HG03460 (cell line): ENCODE measurements at regions not wholly inside any gene's neighbourhood (a gene's known extent, or its start where the extent isn't known, plus 50 kb on each side); places are given as distances from the start of the nearest gene placed in this dataset.
"Not testable (repeated sequence)": the region's sequence is repeated elsewhere in the genome, so short reads cannot be mapped to it uniquely, and the experiment has no call there.

ENCODE experiments used
- ATAC-seq: cut with Tn5 transposase; IDR thresholded peaks from one replicate; pipeline ENCODE4 v1.9.1; 2021; ENCODE audit not compliant: unreplicated experiment

DNA sequence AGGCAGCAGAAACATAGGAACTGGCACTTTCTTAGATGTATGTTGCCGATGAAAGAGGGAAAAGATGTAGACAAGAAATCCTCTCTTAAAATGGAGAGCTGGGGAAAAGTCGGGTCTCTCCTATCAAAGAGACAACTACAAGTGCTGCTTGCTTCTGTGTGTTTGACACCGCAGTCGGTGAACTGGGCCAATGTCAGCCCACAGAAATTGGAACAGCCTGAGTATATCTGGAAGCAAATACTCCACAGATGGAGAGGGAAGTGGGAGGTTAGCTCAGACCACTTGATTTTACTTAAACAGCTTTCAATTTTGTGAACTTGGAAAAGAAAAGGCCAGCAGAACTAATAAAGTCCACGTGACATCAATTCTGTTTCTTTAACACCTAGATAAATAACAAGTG, 230.9 kb upstream of the FAT1 start:
- ATAC-seq: no peak

DNA sequence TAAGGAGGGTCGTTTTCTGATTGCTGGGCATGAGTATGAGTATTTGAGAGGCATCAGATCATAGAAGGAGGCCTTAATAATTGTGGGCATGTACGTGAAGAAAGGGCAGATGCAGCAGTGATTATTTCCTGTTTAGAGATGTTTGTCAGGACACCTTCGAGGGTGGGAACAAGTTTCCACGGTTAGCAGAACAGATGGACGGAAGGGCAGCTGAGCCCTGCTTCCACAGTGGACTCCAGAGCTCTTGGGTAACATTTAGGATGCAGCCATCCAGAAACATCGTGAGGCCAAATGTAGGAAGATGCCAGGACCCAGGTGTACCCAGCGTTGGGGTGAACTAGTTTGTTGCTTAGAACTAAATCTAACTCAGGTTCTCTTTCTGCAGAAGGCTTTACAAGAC, 231.3 kb upstream of the FAT1 start:
- no peak for ATAC-seq

DNA sequence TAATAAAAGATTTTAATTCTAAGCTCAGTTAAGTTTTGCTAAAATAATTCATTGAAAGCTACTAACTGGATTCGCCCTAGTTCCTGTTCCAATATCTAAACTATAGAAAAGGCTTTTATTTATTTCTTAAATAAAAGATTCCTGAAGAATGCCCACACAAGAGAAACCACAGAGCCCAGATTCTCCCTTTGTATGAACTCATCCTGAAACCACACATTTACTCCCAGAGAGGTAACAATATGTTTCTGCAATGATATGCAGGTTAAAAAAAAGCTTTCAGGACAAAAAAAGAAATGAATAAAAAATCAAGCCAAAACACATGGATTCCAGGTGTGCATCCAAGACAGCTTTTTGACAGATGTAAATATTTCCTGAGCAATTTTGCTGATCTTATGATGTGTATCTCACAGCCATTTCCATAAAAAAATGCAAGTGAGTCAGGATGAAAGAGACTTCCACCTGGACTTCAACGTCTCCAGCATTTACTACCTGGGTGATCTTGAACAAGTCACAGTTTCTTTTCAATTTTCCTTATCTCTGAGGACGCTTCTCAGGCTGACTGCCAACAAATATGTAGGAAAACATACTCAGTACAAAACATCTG, 234.4 kb upstream of the FAT1 start:
- ATAC-seq: no peak

DNA sequence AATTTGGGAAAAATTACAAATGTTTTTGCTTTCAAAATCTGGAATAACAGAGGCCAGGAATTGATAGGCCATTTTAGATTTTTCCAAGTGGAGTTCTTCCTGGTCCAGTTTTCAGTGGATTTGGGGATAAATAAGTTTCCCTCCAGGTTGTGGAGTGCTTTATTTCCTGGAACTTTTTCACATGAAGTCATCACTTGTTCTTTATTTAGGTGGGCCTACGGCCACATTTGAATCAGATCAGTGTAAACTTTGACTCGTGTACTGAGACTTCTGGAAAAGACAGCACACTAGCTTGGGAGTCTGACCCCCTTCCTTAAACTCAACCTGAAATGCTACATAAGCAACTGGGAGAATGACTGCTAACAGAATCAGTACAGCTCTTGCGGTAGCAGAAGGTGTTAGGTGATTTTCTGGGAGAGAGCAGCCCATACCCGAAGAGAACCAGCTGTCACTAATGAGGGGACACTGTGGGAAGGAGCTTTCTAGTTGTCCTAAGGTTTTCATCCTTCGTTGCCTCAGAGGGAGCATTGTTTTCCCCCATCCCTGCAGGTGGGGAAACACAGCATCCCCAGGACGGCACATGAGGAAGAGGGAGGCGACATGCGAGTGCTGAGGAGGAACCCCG, 235.2 kb upstream of the FAT1 start:
- no peak for ATAC-seq

DNA sequence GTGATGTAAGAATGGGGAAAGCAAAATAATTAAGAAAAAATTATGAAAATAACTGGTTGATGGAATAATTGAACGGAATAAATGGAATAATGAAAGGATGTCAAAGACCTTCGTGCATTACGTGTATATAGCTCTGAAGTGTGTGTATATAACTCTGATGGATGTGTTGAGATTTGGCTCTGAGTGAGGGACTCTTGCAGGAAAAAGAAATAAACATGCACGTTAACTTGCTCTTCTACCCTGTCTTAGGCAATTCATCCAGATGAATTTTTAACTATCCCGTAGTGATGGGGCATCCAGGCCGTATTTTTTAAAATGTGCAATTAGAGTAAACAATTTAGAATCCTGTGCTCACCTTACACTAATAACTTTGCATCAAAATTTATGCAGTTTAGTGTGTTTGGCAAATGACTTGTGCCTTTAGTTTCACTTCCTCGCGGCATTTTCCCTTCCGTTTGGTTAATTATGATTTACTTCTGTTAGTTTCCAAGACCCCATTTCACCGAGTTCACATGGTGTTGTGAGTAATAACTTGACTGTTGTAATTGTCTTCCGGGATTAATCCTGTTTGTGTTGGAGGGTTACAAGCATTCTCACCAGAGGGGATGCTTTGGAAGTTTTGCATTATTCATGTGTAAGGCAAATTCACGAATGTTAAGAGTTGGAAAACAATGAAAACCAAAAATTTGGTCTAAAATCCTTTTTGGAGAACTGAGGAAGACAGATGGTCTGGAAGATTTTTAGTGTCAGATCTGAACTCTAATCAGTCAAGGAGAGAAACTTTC, 256.5 kb upstream of the FAT1 start:
- ATAC-seq: no peak

DNA sequence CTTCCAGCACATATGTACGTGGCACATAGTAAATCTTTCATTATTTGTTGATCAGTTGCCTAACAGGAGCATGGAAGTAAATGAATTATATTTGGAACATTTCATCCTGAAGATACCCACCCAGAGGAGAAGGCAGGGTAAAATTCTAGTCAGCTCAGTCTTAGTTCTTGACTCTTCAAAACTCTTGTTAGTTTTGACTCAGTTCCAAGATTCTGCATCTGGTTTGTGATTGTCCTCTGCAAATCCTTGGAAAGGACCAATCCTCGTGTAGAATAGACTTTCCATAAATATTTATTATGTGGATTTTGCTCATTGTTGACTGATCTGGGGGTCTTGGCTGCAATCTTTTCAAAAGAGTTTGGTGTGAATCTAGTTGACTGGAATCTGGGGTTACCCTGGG, 257.5 kb upstream of the FAT1 start:
- no peak for ATAC-seq

DNA sequence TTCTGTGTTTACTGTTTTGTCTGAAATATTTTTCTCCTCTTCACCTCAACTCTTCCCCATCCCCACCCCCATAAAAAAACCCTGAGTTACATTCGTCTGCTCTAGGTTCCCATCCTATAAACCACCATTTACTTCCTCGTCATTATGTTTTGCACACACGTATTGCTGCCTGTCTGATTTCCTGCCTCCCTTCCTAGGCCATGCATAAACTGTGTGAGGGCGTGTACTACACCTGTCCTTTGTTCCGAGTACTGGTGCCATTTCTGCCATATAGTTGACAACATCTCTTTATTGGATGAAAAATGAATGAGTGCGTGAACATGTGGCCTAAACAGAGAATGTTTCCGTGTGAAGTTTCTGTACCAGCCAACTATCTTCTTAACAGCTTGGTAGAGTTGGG, 258.5 kb upstream of the FAT1 start:
- ATAC-seq: no peak

DNA sequence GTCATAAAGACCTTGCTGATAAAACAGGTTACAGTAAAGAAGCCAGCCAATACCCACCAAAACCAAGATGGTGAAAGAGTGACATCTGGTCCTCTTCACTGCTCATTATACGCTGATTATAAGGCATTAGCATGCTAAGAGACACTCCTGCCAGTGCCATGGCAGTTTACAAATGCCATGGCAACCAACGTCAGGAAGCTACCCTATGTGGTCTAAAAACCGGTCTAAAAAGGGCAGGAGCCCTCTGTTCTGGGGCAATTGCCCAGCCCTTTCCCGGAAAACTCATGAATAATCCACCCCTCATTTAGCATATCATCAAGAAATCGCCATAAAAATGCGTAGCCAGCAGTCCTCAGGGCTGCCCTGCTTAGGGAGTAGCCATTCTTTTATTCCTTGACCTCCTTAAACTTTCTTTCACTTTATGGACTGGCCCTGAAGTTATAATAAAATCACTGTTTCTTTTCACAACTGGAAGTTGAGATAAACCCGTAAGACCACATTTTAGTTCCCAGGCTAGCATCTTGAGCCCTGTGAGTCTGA, 260.5 kb upstream of the FAT1 start:
- ATAC-seq: no peak

DNA sequence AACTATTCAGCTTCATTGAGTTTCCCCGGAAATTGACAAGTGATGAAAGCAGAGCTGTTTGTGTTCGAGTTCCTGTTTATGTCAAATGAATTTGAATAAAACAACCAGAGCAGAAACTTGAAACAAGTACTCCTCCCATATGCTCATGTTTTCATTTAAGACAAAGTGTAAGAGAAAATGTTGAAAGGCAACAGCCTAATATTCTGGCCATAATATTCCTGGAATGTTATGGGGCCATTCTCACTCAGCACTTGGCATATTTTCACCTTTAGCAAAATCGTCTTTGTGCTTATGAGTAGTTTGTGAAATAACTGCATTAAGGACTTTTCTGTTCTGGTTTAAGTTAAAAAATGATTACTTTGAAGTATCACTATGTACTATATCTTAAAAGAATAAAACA, 276.0 kb upstream of the FAT1 start:
- ATAC-seq: no peak

DNA sequence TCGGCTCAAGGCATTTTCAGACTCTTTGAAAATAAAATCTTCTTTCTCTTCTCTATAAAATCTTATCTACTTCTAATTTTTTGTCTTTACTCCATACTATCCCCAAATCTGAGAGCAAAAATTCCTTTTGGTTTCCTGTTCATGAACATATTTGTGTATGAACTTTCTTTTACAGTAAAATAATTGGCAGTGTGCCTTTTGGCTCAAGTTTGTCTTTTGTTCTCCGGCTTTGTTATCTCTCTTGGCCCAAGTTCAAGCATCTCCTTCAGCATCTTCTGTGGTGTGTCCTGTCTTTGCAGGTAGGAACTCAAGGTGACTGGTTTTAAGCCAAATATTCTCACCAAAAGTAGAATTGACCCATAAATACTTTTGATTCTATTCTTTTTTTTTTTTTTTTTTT, 276.6 kb upstream of the FAT1 start:
- ATAC-seq: no peak

DNA sequence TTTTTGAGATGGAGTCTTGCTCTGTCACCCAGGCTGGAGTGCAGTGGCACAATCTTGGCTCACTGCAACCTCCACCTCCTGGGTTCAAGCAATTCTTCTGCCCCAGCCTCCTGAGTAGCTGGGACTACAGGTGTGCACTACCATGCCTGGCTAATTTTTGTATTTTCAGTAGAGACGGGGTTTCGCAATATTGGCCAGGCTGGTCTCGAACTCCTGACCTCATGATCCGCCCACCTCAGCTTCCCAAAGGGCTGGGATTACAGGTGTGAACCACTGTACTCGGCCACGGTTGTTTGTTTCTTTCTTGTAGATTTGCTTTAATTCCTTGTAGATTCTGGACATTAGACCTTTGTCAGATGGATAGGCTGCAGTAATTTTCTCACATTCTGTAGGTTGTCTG, 278.5 kb upstream of the FAT1 start:
- not testable (repeated sequence) for ATAC-seq

DNA sequence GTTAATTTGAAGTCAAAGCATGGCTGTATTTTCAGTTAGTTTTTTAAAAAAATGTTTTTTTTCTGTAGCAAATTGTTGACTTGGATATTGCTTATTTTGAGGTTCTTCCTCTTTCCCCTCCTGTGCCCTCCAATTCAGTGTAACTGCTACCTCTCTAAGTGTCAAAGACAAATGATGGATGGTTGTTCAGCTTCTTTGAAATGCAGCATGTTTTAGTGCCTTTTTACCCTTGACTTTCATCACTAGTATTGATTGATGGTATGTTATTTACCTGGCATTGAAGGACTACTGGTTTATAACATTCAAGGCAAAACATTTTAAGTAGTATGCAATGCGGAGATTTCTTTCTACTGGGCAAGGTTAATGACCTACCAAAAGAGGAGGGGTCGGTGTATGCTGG, 281.0 kb upstream of the FAT1 start:
- ATAC-seq: no peak

DNA sequence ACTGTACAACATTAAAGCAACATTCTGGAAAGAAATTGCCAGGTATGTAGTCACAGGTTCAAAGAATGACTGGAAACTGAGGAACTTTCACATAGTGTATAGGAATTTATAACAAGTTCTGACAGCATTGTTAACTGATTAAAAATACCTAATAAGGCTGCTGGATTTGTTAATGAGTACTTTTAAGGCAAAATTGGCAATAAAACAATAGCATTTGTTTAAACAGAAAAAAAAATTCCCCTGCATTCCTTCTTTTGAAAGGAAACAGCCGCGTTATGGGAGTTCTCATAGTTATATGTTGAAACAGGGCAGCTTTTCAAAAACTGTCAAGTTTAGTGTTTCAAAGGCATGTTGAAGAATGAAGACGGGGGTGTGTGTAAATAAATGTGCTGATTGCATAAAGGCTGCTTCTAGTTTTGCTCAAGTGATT, 282.5 kb upstream of the FAT1 start:
- no peak for ATAC-seq

DNA sequence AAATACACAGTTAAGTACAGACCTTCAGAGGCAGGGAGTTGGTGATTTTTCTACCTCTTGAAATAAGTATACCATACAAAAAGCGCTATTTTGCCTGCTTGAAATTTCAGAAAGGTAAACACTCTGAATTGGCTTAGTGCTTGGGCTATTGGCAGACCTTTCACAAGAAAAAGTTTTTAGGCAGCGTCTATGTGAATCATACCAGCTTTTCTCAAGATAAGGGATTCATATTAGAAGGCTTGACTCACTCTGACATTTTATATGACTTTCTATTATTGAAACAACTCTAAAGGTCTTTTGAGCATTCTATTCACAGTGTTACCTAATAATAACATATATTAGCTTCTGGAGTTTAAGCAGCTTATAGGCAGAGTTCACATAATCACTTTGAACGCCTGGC, 286.4 kb upstream of the FAT1 start:
- no peak for ATAC-seq

DNA sequence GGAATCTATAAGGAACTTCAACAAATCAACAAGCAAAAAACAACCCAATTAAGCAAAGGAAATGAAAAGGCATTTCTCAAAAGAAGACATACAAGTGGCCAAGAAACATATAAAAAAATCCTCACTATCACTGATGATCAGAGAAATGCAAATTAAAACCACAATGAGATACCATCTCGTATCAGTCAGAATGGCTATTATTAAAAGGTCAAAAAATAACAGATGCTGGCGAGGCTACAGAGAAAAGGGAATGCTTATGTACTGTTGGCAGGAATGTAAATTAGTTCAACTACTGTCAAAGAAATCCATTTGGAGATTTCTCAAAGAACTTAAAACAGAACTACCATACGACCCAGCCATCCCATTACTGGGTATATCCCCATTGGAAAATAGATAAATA, 292.4 kb upstream of the FAT1 start:
- no peak for ATAC-seq

DNA sequence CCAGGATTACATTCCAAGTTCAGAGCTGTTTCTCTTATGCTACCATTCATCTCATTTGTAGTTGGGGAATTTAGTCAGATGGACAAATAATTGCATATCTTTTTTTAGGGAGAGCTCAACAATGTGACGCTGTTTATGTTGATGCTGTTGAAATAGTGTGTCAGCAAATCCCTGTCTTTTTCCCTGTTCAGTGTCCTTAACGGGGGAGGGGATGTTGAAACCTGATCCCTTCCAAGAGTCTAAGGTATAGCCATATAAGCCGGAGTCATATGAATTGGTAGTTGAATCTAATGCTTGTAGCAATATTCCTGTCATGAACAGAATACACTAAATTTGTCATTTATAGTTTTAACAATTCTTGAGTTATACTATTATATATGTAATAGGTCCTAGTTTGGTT, 293.5 kb upstream of the FAT1 start:
- ATAC-seq: no peak

DNA sequence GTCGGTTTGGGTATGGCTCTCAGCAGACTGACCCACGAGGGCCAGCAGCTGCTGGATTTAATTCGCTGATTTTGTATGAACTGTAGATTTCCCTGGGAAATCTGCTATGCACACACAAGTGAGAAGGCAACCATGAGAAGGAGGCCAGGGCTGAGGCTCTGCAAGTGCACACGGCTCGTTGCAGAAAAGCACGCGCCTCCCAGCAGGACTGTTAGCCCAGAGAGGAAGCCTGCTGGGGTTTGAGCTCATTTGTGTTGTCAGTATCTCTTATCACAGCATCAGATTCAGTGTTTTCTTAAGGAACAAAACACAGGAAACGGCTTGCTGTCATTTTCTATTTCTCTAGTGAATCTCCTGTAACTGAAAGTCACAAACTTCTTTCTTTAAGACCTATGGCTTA, 296.2 kb upstream of the FAT1 start:
- ATAC-seq: no peak

DNA sequence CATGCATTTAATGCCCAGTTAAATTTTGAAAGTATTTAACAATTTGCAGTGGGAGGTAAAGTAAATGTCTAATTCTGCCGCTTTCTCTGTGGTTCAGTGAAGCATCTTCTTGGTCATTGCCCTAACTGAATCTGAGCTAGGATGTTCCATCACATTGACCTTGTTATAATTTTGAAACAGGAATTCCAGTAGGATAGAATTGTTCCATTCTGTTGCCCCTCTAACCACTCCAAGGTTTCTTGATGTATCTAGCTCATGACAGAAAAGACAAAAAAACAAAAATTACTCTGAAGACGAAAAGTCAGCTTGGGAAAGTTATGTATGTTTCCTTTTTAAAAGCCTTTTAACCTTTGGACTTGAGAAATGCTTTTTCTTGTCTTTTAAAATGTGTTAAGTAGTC, 297.0 kb upstream of the FAT1 start:
- no peak for ATAC-seq

DNA sequence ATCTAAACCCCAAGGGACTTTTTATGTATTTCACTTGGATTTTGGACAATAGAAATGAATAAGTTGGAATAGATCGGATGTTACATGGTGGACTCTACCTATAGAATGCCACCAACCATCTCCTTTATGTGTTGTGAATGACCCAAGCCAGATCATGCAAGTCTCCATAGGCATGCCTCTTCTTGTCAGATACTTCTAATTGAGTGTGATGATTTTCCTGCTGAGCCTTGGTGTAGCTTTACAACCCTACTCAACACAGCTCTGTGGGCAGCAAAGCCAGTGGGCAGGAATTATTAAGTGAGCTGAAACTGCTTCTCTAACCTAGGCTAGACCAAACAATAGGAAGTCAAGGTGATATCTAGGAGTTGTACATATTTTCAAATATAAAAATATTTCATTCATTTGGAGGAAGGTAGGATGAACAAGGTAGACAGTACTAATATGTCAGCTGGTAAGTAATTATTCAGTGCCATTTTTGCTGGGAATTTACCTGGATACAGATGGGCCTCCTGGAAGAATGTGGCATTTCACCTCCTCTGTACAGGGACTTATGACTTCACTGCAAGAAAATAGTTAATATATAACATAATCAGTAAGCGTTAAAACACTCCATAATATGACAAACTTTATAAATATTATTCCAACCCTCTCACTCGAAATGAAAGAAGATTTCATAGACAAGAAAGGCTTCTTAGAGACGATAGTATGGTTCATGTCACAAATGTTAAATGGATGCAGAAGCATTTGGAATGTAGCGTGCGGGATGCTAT, 298.0 kb upstream of the FAT1 start:
- ATAC-seq: no peak

DNA sequence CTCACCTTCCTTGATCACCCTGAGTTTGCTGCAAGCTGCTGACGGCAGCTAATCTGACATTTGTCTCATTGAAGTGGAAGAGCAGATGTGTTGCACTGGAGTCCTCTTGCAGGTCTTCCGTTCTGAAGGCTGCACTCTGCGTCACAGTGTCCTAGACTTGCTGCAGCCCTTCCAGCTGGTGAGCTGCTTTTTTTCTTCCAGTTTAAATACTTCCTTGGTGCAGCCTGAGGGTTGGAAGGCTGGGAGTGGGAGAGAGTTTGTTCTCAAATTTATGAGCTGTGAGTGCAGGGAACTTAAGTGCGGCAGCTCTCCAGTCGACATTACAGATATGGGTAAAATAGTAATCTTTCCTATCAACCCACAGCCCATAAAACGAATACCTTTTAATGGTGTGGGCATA, 303.6 kb upstream of the FAT1 start:
- no peak for ATAC-seq

DNA sequence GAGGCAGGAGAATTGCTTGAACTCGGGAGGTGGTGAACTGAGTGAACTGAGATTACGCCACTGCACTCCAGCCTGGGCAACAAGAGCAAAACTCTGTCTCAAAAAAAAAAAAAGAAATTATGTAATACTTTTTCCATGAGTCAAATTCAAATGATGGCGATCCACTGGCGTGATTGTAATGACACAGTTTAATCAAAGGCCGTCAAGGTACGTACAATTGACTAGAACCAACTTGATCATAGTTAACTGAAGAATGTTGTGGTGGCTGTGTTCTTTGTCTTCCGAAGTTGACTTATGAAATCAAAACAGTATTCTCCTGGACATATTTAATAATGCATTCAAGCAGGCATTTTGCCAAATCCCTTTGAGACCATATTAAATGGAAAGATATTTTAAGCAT, 318.6 kb upstream of the FAT1 start:
- no peak for ATAC-seq

DNA sequence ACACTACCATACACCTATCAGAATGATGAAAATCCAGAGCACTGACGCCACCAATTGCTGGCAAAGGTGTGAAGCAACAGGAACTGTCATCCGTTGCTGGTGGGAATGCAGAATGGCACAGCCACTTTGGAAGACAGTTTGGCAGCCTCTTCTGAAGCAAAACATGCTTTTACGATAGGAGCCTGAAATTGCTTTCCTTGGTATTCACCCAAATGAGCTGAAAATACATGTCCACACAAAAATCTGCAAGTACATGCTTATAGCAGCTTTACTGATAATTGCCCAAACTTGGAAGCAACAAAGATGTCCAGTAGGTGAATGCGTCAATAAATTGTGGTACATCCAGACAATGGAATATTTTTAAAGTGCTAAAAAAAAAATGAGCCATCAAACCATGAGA, 322.8 kb upstream of the FAT1 start:
- no peak for ATAC-seq
